SU-DHL-6 (cell line): ENCODE measurements at regions not wholly inside any gene's neighbourhood (a gene's known extent, or its start where the extent isn't known, plus 50 kb on each side); places are given as distances from the start of the nearest gene placed in this dataset.
A peak's percentile ranks its signal among the peaks of the same experiment; 100 is the strongest.

Experiments
- H2AFZ ChIP-seq: fragments of 200-600 bp; sonication (generic); 2 replicates; pipeline ENCODE4 v1.6.1; 2014; ENCODE audit warnings: low read depth, mild to moderate bottlenecking, moderate library complexity, mixed read lengths, antibody characterized with exemption, low read length; ENCODE audit not compliant: severe bottlenecking
- H3F3A ChIP-seq: fragments of 200-600 bp; shearing (Covaris generic); 2 replicates; pipeline ENCODE4 v1.6.0; 2016; ENCODE audit warnings: antibody characterized with exemption, mild to moderate bottlenecking; ENCODE audit not compliant: insufficient read depth
- H3K27ac ChIP-seq: fragments of 200-600 bp; sonication (generic); 2 replicates; pipeline ENCODE4 v1.5.1; 2016; ENCODE audit warnings: low read depth, mild to moderate bottlenecking, low read length, moderate library complexity, mixed read lengths
- H3K27me3 ChIP-seq: fragments of 200-600 bp; sonication (generic), shearing (Covaris generic); 2 replicates; pipeline ENCODE4 v1.6.0; 2014; ENCODE audit warnings: mild to moderate bottlenecking, low read length
- H3K36me3 ChIP-seq: fragments of 200-600 bp; sonication (generic); 2 replicates; pipeline ENCODE4 v1.6.1; 2014; ENCODE audit warnings: mild to moderate bottlenecking, low read length, mixed read lengths
- H3K4me2 ChIP-seq: fragments of 300-600, 200-600 bp; shearing (Covaris generic), sonication (generic); 2 replicates; pipeline ENCODE4 v1.6.0; 2014; ENCODE audit warnings: low read length, low read depth, mild to moderate bottlenecking; ENCODE audit not compliant: poor library complexity, severe bottlenecking
- H3K4me3 ChIP-seq: fragments of 200-600 bp; sonication (generic); 2 replicates; pipeline ENCODE4 v1.5.1; 2014; ENCODE audit warnings: antibody characterized with exemption, low read length, mild to moderate bottlenecking, mixed read lengths; ENCODE audit not compliant: insufficient read depth, poor library complexity, severe bottlenecking
- H3K79me2 ChIP-seq: fragments of 200-600 bp; sonication (generic); 2 replicates; pipeline ENCODE4 v1.6.1; 2014; ENCODE audit warnings: mild to moderate bottlenecking, low read length, moderate library complexity; ENCODE audit not compliant: insufficient read depth
- H3K9ac ChIP-seq: fragments of 200-600 bp; sonication (generic); 2 replicates; pipeline ENCODE4 v1.7.0; 2014; ENCODE audit warnings: mild to moderate bottlenecking, low read length
- H3K9me2 ChIP-seq: fragments of 200-600 bp; sonication (generic); replicated peaks from 2 replicates; pipeline ENCODE4 v1.6.1; 2014; ENCODE audit warnings: low read length; ENCODE audit not compliant: insufficient read depth
- H3K9me3 ChIP-seq: fragments of 200-600 bp; sonication (generic); 2 replicates; pipeline ENCODE4 v1.6.1; 2014; ENCODE audit warnings: low read length, mixed read lengths; ENCODE audit not compliant: insufficient read depth
- H4K20me1 ChIP-seq: fragments of 200-600 bp; sonication (generic); 2 replicates; pipeline ENCODE4 v1.6.1; 2014; ENCODE audit warnings: low read depth, mild to moderate bottlenecking, antibody characterized with exemption, low read length, moderate library complexity, mixed read lengths
- CTCF ChIP-seq: fragments of 200-600 bp; sonication (generic); IDR thresholded peaks from one replicate; pipeline ENCODE4 v1.5.1; 2017; ENCODE audit warnings: antibody characterized with exemption, mild to moderate bottlenecking, low read length, moderate library complexity; ENCODE audit not compliant: insufficient read depth, poor library complexity, severe bottlenecking
- EZH2phosphoT487 ChIP-seq: fragments of 200-600 bp; sonication (generic), shearing (Covaris generic); conservative IDR thresholded peaks from 2 replicates; pipeline ENCODE4 v1.6.1; 2018; ENCODE audit warnings: mild to moderate bottlenecking, antibody characterized with exemption, low read length, moderate library complexity, mixed read lengths

DNA sequence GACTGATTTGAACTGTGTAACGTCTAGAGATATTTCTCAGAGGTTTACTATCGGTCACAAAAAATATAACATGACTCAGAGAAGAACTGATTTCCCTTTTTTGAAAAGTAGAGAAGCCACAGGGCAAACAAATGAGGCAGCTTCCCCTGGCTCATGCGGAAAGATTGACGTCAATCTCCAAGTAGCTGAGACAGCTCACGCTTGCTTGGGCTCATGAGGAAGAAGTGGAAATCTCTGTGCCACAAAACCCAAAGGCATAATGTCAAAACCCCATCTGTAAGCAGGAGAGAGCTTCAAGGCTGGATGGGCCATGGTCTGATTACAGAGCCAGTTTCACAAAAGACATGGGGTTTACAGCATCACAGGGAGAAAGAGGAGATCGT, 188.1 kb downstream of the ARL4C start:
- H3K27ac ChIP-seq = no peak overlapping the region
- peak overlapping the region; percentile 19 for H3K4me2 ChIP-seq
- no peak overlapping the region for H3K9ac ChIP-seq
- TF ChIP-seq EZH2phosphoT487 = no peak
- no peak for TF ChIP-seq CTCF
- H3K27me3 ChIP-seq = no peaks in the 10 kb centered on the region
- no peaks in the 10 kb centered on the region for H3K9me3 ChIP-seq
- no peak overlapping the region for H2AFZ ChIP-seq
- no peaks in the 10 kb centered on the region for H3K9me2 ChIP-seq
- H4K20me1 ChIP-seq = no peaks in the 10 kb centered on the region
- H3K4me3 ChIP-seq = no peak overlapping the region
- H3K36me3 ChIP-seq = no peaks in the 10 kb centered on the region
- H3K79me2 ChIP-seq = no peaks in the 10 kb centered on the region
- H3F3A ChIP-seq = no peaks in the 10 kb centered on the region

DNA sequence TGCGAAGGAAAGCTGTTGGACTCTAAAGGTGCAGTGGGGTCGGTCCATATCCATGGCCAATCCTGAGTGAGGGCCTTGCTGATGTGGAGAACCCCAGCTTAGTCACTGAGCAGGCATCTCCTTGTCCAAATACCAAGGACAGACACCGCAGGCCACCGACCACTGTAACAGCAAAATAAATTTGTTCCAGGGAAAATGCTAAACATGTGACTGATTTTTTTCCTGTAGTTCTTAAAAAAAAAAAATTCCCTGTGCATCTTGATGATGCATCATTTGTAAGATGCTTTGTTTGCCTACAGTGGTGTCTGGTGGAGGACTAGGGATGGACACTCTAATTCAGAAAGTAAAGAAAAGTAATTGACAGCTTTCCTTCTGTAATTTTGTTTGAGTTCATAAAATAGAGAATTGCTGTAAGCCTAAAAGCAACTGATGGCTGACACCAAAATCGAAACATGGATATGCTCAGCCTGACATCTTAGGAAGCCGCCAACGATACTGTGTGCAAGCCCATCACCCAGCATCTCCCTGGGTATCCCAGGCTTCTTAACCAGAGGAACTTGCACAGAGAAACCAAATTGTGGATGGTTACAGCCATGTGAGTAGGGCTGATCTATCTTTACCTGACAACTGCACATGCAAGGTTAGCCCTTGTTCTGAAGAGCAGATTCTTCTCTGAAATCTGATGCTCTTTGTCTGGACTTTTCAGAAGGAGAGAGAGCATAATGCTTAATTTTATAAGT, 188.6 kb downstream of the ARL4C start:
- H3K4me3 ChIP-seq = no peak overlapping the region
- H3K27me3 ChIP-seq = no peaks in the 10 kb centered on the region
- no peaks in the 10 kb centered on the region for H3K9me3 ChIP-seq
- H3K79me2 ChIP-seq = no peaks in the 10 kb centered on the region
- H3F3A ChIP-seq = no peaks in the 10 kb centered on the region
- no peaks in the 10 kb centered on the region for H3K36me3 ChIP-seq
- peak overlapping the region; percentile 19 for H3K4me2 ChIP-seq
- no peaks in the 10 kb centered on the region for H4K20me1 ChIP-seq
- TF ChIP-seq EZH2phosphoT487 (no peak), CTCF (no peak)
- H3K9ac ChIP-seq = no peak overlapping the region
- H3K27ac ChIP-seq = no peak overlapping the region
- H3K9me2 ChIP-seq = no peaks in the 10 kb centered on the region
- no peak overlapping the region for H2AFZ ChIP-seq

DNA sequence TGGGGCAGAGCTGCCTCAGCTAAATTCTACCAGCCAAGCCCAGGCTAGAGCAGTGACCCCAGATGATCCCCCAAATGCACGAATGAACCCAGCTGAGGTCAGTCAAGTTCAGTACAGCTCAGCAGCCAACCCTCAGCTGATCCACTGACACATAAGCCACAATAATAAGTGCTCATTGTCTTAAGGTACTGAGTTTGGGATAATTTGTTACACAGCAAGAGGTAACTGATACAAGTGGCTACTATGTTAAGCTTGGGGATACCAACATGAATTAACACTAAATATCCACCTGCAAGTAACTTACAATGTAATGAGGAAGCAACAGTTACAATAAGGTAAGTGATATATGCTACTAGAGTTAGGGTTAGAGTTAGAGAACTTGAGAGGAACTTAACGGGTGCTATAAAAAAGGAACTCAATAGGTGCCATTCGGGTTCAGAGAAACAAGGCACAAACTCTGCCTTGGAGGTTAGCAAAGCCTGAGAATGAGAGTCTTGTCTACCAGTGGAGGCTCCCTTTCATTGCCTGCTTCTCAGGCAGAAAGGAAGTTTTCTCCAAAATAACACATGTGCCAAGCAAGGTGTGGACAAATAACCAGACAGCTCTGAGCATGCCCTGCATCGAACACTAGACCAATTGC, 189.4 kb downstream of the ARL4C start:
- H3K36me3 ChIP-seq = no peaks in the 10 kb centered on the region
- H3F3A ChIP-seq = no peaks in the 10 kb centered on the region
- no peaks in the 10 kb centered on the region for H3K9me3 ChIP-seq
- no peaks in the 10 kb centered on the region for H3K27me3 ChIP-seq
- no peaks in the 10 kb centered on the region for H3K79me2 ChIP-seq
- H3K4me3 ChIP-seq = no peak overlapping the region
- no peaks in the 10 kb centered on the region for H3K9me2 ChIP-seq
- no peak overlapping the region for H3K4me2 ChIP-seq
- H2AFZ ChIP-seq = no peak overlapping the region
- no peak overlapping the region for H3K27ac ChIP-seq
- no peaks in the 10 kb centered on the region for H4K20me1 ChIP-seq
- no peak overlapping the region for H3K9ac ChIP-seq
- TF ChIP-seq CTCF (no peak), EZH2phosphoT487 (no peak)
